Smooth muscle cell (in vitro differentiated cells): ENCODE measurements at regions not wholly inside any gene's neighbourhood (a gene's known extent, or its start where the extent isn't known, plus 50 kb on each side); places are given as distances from the start of the nearest gene placed in this dataset.

Experiments
- DNase-seq: peaks from one replicate; lab custom pipeline; 2025; ENCODE audit not compliant: unreplicated experiment; lab: John Stamatoyannopoulos, UW
- H2AFZ ChIP-seq: fragments of 200-600 bp; sonication (generic); 2 replicates; pipeline ENCODE4 v1.6.0; 2016; ENCODE audit warnings: antibody characterized with exemption, low read depth, mild to moderate bottlenecking
- H3F3A ChIP-seq: fragments of 200-600 bp; sonication (generic); 2 replicates; pipeline ENCODE4 v1.6.0; 2017; ENCODE audit warnings: antibody characterized with exemption, low read depth
- H3K27ac ChIP-seq: fragments of 200-600 bp; sonication (generic); 2 replicates; pipeline ENCODE4 v1.5.1; 2016; ENCODE audit warnings: low read depth, mild to moderate bottlenecking
- H3K27me3 ChIP-seq: fragments of 200-600 bp; sonication (generic); 2 replicates; pipeline ENCODE4 v1.6.1; 2016; ENCODE audit warnings: low read depth, mild to moderate bottlenecking
- H3K36me3 ChIP-seq: fragments of 200-600 bp; sonication (generic); 2 replicates; pipeline ENCODE4 v1.5.1; 2016; ENCODE audit warnings: low read depth
- H3K4me1 ChIP-seq: fragments of 200-600 bp; sonication (generic); 2 replicates; pipeline ENCODE4 v1.5.1; 2016; ENCODE audit warnings: low read depth
- H3K4me2 ChIP-seq: fragments of 200-600 bp; sonication (generic); 2 replicates; pipeline ENCODE4 v1.6.0; 2016; ENCODE audit warnings: mild to moderate bottlenecking
- H3K4me3 ChIP-seq: fragments of 200-600 bp; sonication (generic); 2 replicates; pipeline ENCODE4 v1.5.1; 2016; ENCODE audit warnings: mild to moderate bottlenecking
- H3K79me2 ChIP-seq: fragments of 200-600 bp; sonication (generic); 2 replicates; pipeline ENCODE4 v1.6.0; 2016; ENCODE audit warnings: low read depth, mild to moderate bottlenecking
- H3K9ac ChIP-seq: fragments of 200-600 bp; sonication (generic); 2 replicates; pipeline ENCODE4 v1.6.0; 2016; ENCODE audit warnings: low read depth
- H3K9me3 ChIP-seq: fragments of 200-600 bp; sonication (generic); replicated peaks from 2 replicates; pipeline ENCODE4 v1.5.1; 2016; ENCODE audit warnings: low read depth
- H4K20me1 ChIP-seq: fragments of 200-600 bp; sonication (generic); 2 replicates; pipeline ENCODE4 v1.6.0; 2016; ENCODE audit warnings: low read depth
- WGBS: methylation state at CpG from one replicate; pipeline ENCODE4 v1.1.7; 2016; ENCODE audit warnings: low lambda C conversion rate; 5-methylcytosine and 5-hydroxymethylcytosine counted together
- TF ChIP-seq, protein P1 (sequence below): fragments of 200-600 bp; sonication (generic); IDR thresholded peaks from 2 replicates; pipeline ENCODE4 v1.5.1; 2017; ENCODE audit warnings: borderline replicate concordance, mild to moderate bottlenecking, antibody characterized with exemption; ENCODE audit not compliant: insufficient read depth, poor library complexity, severe bottlenecking

DNA sequence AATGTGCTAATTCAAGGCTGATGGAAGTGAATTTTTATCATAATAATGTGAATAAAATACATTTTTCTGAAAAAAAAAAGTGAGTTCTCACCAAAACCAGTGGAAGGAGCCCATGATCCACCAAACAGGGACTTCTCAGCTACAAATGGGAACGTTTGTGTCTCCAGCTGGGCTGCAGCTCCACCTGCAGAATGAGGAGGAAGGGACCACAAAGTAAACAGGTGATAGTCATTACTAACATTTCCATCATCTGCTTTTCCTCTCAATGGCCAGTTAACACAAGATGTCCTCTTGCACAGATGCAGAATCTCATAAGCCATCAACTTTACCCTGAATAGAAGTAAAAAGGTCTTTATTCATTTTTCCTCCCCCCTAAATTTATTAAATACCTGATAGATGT is 246.2 kb downstream of the MRPL39 start:
- no peaks in the 10 kb centered on the region for H3K9me3 ChIP-seq
- H3K36me3 ChIP-seq = no peaks in the 10 kb centered on the region
- H3K4me1 ChIP-seq = no peaks in the 10 kb centered on the region
- no peaks in the 10 kb centered on the region for H4K20me1 ChIP-seq
- no peaks in the 10 kb centered on the region for H3F3A ChIP-seq
- no peak overlapping the region for H3K9ac ChIP-seq
- no peak overlapping the region for H2AFZ ChIP-seq
- 45% methylated on average over 1 of the region's 1 CpG for WGBS
- no peak for DNase-seq
- H3K4me3 ChIP-seq = no peak overlapping the region
- no peak overlapping the region for H3K27ac ChIP-seq
- H3K79me2 ChIP-seq = no peaks in the 10 kb centered on the region
- H3K27me3 ChIP-seq = no peaks in the 10 kb centered on the region
- TF ChIP-seq, protein P1, sequence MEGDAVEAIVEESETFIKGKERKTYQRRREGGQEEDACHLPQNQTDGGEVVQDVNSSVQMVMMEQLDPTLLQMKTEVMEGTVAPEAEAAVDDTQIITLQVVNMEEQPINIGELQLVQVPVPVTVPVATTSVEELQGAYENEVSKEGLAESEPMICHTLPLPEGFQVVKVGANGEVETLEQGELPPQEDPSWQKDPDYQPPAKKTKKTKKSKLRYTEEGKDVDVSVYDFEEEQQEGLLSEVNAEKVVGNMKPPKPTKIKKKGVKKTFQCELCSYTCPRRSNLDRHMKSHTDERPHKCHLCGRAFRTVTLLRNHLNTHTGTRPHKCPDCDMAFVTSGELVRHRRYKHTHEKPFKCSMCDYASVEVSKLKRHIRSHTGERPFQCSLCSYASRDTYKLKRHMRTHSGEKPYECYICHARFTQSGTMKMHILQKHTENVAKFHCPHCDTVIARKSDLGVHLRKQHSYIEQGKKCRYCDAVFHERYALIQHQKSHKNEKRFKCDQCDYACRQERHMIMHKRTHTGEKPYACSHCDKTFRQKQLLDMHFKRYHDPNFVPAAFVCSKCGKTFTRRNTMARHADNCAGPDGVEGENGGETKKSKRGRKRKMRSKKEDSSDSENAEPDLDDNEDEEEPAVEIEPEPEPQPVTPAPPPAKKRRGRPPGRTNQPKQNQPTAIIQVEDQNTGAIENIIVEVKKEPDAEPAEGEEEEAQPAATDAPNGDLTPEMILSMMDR = no peak
- H3K4me2 ChIP-seq = no peak overlapping the region

DNA sequence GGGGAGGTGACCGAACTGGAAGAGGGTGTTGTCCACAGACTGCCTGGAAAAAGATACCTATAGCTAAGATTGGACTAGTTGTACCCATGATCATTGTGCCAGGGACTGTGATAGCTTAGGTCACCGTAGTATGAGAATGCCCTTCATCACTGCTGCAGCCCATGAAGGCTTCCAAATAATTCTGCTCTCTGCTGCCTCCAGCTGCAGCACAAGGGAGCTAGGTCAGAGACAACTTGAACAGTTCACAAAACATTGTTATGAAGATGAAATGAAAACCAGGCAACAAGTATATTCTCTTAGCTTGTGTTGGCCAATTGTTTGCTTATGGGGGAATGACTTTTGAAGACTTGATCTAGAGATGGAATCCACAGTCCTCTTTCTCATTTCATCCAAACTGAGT is 246.7 kb downstream of the MRPL39 start:
- Histone ChIP-seq H3K79me2 (no peaks in the 10 kb centered on the region), H3K27me3 (no peaks in the 10 kb centered on the region), H3K27ac (no peak overlapping the region), H2AFZ (no peak overlapping the region), H3K9ac (no peak overlapping the region), H3F3A (no peaks in the 10 kb centered on the region), H3K9me3 (no peaks in the 10 kb centered on the region), H4K20me1 (no peaks in the 10 kb centered on the region), H3K4me3 (no peak overlapping the region), H3K4me2 (no peak overlapping the region), H3K36me3 (no peaks in the 10 kb centered on the region), H3K4me1 (no peaks in the 10 kb centered on the region)
- TF ChIP-seq, protein P1 = no peak
- no peak for DNase-seq
- WGBS = 79% methylated on average over 2 of the region's 2 CpGs

DNA sequence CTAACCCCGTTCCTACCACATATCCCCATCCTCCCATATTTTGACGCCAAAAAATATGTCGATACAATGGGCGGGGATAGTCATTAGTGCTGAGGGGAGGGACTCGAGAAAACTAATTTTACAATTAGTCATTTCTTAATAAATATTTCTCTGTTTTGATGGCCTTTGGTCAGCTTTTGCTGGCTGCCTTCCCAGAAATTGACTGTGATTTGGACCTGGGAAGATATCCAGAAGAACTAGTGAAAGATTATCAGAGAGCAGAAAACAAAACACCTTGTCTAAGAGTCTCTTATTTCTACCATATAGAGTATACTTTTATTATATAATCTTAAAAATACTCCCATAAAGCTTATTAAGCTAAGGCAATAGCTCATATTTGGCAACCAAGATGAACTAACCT is 247.6 kb downstream of the MRPL39 start:
- Histone ChIP-seq H4K20me1 (no peaks in the 10 kb centered on the region), H3F3A (no peaks in the 10 kb centered on the region), H3K9me3 (no peaks in the 10 kb centered on the region), H2AFZ (no peak overlapping the region), H3K27ac (no peak overlapping the region), H3K4me1 (no peaks in the 10 kb centered on the region), H3K4me3 (no peak overlapping the region), H3K9ac (no peak overlapping the region), H3K79me2 (no peaks in the 10 kb centered on the region), H3K4me2 (no peak overlapping the region), H3K27me3 (no peaks in the 10 kb centered on the region), H3K36me3 (no peaks in the 10 kb centered on the region)
- TF ChIP-seq, protein P1 = no peak
- WGBS = 90% methylated on average over 5 of the region's 5 CpGs
- no peak for DNase-seq

DNA sequence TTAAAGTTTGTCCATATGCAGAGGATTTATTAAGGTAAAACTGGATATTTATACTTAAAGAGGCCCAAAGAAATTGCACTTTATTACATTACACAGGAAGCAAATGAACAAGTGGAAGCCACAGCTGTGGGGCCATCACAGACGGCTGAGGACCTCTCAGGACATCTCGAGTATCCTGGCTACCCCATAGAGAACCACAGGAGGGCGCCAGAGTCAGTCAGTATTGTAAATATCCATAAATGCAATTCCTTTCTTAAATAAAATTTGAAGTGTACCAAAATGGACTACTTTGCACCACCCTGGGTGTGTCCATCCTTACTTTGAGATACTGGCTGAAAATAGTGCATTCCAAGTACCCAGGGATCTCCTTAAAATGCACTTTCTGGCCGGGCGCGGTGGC is 257.2 kb downstream of the MRPL39 start:
- Histone ChIP-seq H3K4me3 (no peak overlapping the region), H3K9ac (no peak overlapping the region), H3K36me3 (no peaks in the 10 kb centered on the region), H3F3A (no peaks in the 10 kb centered on the region), H3K27ac (no peak overlapping the region), H3K27me3 (no peaks in the 10 kb centered on the region), H4K20me1 (no peaks in the 10 kb centered on the region), H3K79me2 (no peaks in the 10 kb centered on the region), H3K4me2 (no peak overlapping the region), H2AFZ (no peak overlapping the region), H3K9me3 (no peaks in the 10 kb centered on the region), H3K4me1 (no peaks in the 10 kb centered on the region)
- WGBS = 63% methylated on average over 6 of the region's 6 CpGs
- TF ChIP-seq, protein P1 = peak; percentile 54
- DNase-seq = no peak
